ENCODE measurements at regions not wholly inside any gene's neighbourhood (a gene's known extent, or its start where the extent isn't known, plus 50 kb on each side); places are given as distances from the start of the nearest gene placed in this dataset.

DNA sequence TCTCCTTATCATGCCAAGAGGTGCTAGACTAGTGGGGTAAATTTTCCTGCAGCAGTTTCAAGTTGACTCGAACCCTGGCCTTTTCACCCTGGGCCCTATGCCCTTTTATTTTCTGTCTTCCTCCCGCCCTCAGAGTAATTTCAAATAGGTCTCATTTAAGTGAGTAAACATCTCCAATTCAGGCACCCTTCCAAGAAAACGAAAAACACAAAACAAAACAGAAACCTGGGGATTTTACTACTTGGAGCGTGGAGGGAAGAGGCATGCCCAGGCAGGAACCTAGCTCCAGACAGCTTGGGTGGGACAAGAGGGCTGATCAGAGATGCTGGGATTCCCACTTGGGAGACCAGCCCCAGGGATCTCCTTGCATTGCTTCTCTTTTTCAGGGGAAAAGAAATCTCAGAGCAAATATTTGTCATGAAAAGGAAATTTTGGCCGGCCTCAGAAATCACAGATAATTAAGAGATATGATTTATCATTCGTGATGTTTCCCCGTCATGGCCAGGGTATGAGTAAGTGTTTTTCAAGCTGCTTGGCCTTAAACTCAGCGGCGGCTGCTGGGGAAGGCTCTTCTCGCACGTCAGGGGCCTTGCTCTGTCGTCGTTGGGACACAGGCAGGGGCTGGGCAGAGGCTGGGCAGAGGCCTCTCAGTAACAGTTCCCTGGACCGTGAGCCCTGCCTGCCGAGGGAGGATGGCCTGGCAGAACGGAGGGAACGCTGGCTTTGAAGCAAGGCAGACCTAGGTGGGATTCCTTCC, 248.6 kb upstream of the KLF4 start:
- intact Hi-C loops (cut with DNase I; ENCODE audit: low total_unique reads), result no loop called here

DNA sequence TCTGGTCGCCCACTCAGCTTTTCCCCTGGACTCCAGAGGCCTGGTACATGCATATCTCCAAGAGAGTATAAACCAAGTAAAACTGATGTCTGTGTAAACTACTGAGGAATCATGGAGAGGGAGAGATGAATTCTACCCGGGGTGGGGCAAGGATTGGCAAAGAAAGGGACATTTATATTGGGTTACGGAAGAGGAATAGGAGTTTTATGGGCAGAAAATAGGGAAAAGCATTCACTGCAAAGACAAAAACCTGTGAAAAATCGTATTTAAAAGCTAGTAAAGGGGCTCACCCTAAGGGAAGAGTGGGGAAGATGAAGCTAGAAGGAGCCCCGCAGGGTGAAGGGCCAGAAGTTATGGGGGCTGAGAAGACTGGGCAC, 248.0 kb upstream of the KLF4 start:
- Histone ChIP-seq H3K36me3 (no peaks in the 10 kb centered on the region), H3K27me3 (no peaks in the 10 kb centered on the region), H3K4me1 (peaks cover 0 to 64% (median 48%) of the 10 kb centered on the region in 4 donors), H3K27ac (peak overlapping the region in 1 of 2 donors; percentile 80), H3K9me3 (no peaks in the 10 kb centered on the region), H3K4me3 (no peak overlapping the region)
- TF ChIP-seq, protein P1, sequence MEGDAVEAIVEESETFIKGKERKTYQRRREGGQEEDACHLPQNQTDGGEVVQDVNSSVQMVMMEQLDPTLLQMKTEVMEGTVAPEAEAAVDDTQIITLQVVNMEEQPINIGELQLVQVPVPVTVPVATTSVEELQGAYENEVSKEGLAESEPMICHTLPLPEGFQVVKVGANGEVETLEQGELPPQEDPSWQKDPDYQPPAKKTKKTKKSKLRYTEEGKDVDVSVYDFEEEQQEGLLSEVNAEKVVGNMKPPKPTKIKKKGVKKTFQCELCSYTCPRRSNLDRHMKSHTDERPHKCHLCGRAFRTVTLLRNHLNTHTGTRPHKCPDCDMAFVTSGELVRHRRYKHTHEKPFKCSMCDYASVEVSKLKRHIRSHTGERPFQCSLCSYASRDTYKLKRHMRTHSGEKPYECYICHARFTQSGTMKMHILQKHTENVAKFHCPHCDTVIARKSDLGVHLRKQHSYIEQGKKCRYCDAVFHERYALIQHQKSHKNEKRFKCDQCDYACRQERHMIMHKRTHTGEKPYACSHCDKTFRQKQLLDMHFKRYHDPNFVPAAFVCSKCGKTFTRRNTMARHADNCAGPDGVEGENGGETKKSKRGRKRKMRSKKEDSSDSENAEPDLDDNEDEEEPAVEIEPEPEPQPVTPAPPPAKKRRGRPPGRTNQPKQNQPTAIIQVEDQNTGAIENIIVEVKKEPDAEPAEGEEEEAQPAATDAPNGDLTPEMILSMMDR (IDR thresholded peaks at IDR 0.05), result no peak
- intact Hi-C loops (cut with DNase I; ENCODE audit: low total_unique reads), result no loop called here
- no peak for DNase-seq

More for the DNA sequence above, 248.6 kb upstream of the KLF4 start:
- Histone ChIP-seq H3K27me3 (no peaks in the 10 kb centered on the region), H3K4me1 (peaks cover 0 to 58% (median 43%) of the 10 kb centered on the region in 4 donors), H3K27ac (peak overlapping the region; percentile 64 to 80), H3K9me3 (no peaks in the 10 kb centered on the region), H3K4me3 (no peak overlapping the region), H3K36me3 (no peaks in the 10 kb centered on the region)
- TF ChIP-seq, protein P1 (IDR thresholded peaks at IDR 0.05), result no peak
- peak; percentile 79 to 84 for DNase-seq

DNA sequence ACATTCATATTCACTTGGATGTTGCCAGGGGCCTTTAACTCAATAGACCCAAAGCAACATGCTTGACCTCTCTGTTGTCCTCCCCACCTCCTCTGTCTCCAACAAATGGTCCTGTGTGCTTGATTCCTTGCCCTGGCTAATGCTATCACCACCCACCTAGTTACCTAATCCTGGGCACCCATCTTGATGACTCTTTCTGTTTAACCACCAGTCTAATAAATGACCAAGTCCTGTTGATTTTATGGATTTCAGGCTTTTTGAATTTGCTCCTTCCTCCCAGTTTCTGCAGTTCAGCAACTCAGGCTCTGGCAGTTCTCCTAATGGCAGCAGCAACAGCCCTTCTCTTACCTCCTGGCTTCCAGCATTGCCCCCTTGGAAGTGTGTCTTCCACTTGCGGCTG, 246.3 kb upstream of the KLF4 start:
- intact Hi-C loops (cut with DNase I; ENCODE audit: low total_unique reads), result no loop called here
- TF ChIP-seq, protein P1 (IDR thresholded peaks at IDR 0.05), result no peak
- Histone ChIP-seq H3K4me1 (peaks cover 0 to 71% (median 51%) of the 10 kb centered on the region in 4 donors), H3K4me3 (no peak overlapping the region), H3K36me3 (no peaks in the 10 kb centered on the region), H3K27ac (no peak overlapping the region), H3K27me3 (no peaks in the 10 kb centered on the region), H3K9me3 (no peaks in the 10 kb centered on the region)
- DNase-seq, result no peak

DNA sequence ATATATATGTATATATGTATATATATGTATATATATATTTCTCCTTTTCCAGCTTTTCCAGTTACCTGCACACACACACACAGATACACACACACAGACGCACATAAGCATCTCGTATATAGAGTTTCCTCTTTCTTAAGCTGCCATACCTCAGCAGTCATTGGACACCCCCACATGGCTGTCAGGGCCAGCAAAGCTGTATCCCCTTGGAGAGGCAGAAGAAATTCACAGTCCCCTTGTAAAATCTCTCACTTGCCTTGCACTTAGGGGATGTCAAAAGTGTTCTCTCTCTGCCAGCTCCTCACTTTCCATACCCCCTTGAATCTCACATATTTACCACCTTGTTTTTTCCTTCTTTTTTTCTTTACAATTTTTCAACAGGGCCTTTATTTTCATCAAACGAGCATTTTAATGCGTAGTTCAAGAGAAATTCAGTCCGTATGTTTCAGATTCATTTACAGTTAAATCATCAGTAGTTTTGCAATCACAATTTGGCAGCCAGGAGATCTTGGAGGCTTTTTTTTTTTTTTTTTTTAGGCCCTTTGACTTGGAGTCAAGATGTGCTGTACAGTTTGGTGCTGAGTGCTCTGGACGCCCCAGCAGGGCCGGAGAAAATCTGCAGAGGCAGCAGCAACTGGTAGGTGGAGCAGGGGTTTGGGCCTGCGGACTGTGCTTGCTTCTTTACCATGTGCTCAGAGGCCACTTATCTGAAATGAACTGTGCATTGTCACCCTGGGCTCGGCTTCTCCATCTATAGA, 244.9 kb upstream of the KLF4 start:
- Histone ChIP-seq H3K9me3 (no peaks in the 10 kb centered on the region), H3K27me3 (no peaks in the 10 kb centered on the region), H3K4me1 (peaks cover 0 to 59% (median 42%) of the 10 kb centered on the region in 4 donors), H3K4me3 (no peak overlapping the region), H3K36me3 (no peaks in the 10 kb centered on the region), H3K27ac (peak overlapping the region; percentile 82 to 85)
- intact Hi-C loops (cut with DNase I; ENCODE audit: low total_unique reads), result loop anchor here (5.0 kb wide), 2 partner anchors 97 to 247 kb away; partner anchors contain the start of gene KLF4
- TF ChIP-seq, protein P1 (IDR thresholded peaks at IDR 0.05), result no peak
- peak; percentile 34 to 71 for DNase-seq

DNA sequence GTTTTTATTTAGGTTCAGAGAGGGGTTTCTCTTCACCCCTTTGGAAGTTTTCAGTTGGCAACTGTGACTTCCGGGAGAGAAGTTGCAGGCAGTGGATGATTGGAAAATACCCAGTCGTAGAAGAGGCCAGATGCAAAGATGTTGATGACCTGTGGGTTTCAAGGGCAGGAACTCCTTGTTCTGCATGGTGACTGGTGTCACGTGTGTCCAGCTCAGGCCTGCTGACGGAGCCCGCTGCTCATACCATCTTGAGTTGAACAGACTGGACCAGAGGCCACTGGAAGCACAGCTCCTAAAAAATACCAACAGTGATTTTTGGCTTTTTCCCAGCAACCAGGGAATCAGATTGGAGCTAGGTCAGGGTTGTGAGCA, 243.9 kb upstream of the KLF4 start:
- H3K27me3 ChIP-seq, result no peaks in the 10 kb centered on the region
- intact Hi-C loops (cut with DNase I; ENCODE audit: low total_unique reads), result loop anchor here (5.0 kb wide), 2 partner anchors 96 to 246 kb away; partner anchors contain the start of gene KLF4
- DNase-seq, result peak; percentile 85 to 89
- H3K4me3 ChIP-seq, result peak overlapping the region; percentile 28 to 42
- H3K36me3 ChIP-seq, result no peaks in the 10 kb centered on the region
- H3K9me3 ChIP-seq, result no peaks in the 10 kb centered on the region
- TF ChIP-seq, protein P1 (IDR thresholded peaks at IDR 0.05), result no peak
- peak overlapping the region; percentile 82 to 85 for H3K27ac ChIP-seq
- H3K4me1 ChIP-seq, result peaks cover 0 to 50% (median 32%) of the 10 kb centered on the region in 4 donors
